Smooth muscle cell (in vitro differentiated cells): ENCODE measurements at regions not wholly inside any gene's neighbourhood (a gene's known extent, or its start where the extent isn't known, plus 50 kb on each side); places are given as distances from the start of the nearest gene placed in this dataset.

Experiments
- DNase-seq: peaks from one replicate; lab custom pipeline; 2025; ENCODE audit not compliant: unreplicated experiment; lab: John Stamatoyannopoulos, UW
- H2AFZ ChIP-seq: fragments of 200-600 bp; sonication (generic); 2 replicates; pipeline ENCODE4 v1.6.0; 2016; ENCODE audit warnings: antibody characterized with exemption, low read depth, mild to moderate bottlenecking
- H3F3A ChIP-seq: fragments of 200-600 bp; sonication (generic); 2 replicates; pipeline ENCODE4 v1.6.0; 2017; ENCODE audit warnings: antibody characterized with exemption, low read depth
- H3K27ac ChIP-seq: fragments of 200-600 bp; sonication (generic); 2 replicates; pipeline ENCODE4 v1.5.1; 2016; ENCODE audit warnings: low read depth, mild to moderate bottlenecking
- H3K27me3 ChIP-seq: fragments of 200-600 bp; sonication (generic); 2 replicates; pipeline ENCODE4 v1.6.1; 2016; ENCODE audit warnings: low read depth, mild to moderate bottlenecking
- H3K36me3 ChIP-seq: fragments of 200-600 bp; sonication (generic); 2 replicates; pipeline ENCODE4 v1.5.1; 2016; ENCODE audit warnings: low read depth
- H3K4me1 ChIP-seq: fragments of 200-600 bp; sonication (generic); 2 replicates; pipeline ENCODE4 v1.5.1; 2016; ENCODE audit warnings: low read depth
- H3K4me2 ChIP-seq: fragments of 200-600 bp; sonication (generic); 2 replicates; pipeline ENCODE4 v1.6.0; 2016; ENCODE audit warnings: mild to moderate bottlenecking
- H3K4me3 ChIP-seq: fragments of 200-600 bp; sonication (generic); 2 replicates; pipeline ENCODE4 v1.5.1; 2016; ENCODE audit warnings: mild to moderate bottlenecking
- H3K79me2 ChIP-seq: fragments of 200-600 bp; sonication (generic); 2 replicates; pipeline ENCODE4 v1.6.0; 2016; ENCODE audit warnings: low read depth, mild to moderate bottlenecking
- H3K9ac ChIP-seq: fragments of 200-600 bp; sonication (generic); 2 replicates; pipeline ENCODE4 v1.6.0; 2016; ENCODE audit warnings: low read depth
- H3K9me3 ChIP-seq: fragments of 200-600 bp; sonication (generic); replicated peaks from 2 replicates; pipeline ENCODE4 v1.5.1; 2016; ENCODE audit warnings: low read depth
- H4K20me1 ChIP-seq: fragments of 200-600 bp; sonication (generic); 2 replicates; pipeline ENCODE4 v1.6.0; 2016; ENCODE audit warnings: low read depth
- WGBS: methylation state at CpG from one replicate; pipeline ENCODE4 v1.1.7; 2016; ENCODE audit warnings: low lambda C conversion rate; 5-methylcytosine and 5-hydroxymethylcytosine counted together
- TF ChIP-seq, protein P1 (sequence below): fragments of 200-600 bp; sonication (generic); IDR thresholded peaks from 2 replicates; pipeline ENCODE4 v1.5.1; 2017; ENCODE audit warnings: borderline replicate concordance, mild to moderate bottlenecking, antibody characterized with exemption; ENCODE audit not compliant: insufficient read depth, poor library complexity, severe bottlenecking

DNA sequence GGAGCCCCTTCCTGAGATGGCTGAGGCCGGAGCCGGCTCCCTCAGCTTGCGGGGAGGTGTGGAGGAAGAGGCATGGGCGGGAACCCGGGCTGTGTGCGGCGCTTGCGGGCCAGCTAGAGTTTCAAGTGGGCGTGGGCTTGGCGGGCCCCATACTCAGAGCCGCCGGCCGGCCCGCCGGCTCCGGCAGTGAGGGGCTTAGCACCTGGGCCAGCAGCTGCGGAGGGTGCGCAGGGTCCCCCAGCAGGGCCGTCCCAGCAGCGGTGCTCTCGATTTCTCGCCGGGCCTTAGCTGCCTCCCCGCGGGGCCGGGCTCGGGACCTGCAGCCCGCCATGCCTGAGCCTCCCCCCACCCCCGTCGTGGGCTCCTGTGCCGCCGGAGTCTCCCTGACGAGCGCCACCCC is 67.9 kb upstream of the SLC28A3 start:
- no peaks in the 10 kb centered on the region for H4K20me1 ChIP-seq
- H3K27ac ChIP-seq, result no peak overlapping the region
- DNase-seq, result no peak
- no peak overlapping the region for H3K4me3 ChIP-seq
- no peak overlapping the region for H3K9ac ChIP-seq
- no peaks in the 10 kb centered on the region for H3K36me3 ChIP-seq
- no peaks in the 10 kb centered on the region for H3K79me2 ChIP-seq
- H3F3A ChIP-seq, result no peaks in the 10 kb centered on the region
- no peak overlapping the region for H2AFZ ChIP-seq
- no peaks in the 10 kb centered on the region for H3K4me1 ChIP-seq
- no peaks in the 10 kb centered on the region for H3K9me3 ChIP-seq
- 98% methylated on average over 34 of the region's 34 CpGs for WGBS
- no peaks in the 10 kb centered on the region for H3K27me3 ChIP-seq
- TF ChIP-seq, protein P1, sequence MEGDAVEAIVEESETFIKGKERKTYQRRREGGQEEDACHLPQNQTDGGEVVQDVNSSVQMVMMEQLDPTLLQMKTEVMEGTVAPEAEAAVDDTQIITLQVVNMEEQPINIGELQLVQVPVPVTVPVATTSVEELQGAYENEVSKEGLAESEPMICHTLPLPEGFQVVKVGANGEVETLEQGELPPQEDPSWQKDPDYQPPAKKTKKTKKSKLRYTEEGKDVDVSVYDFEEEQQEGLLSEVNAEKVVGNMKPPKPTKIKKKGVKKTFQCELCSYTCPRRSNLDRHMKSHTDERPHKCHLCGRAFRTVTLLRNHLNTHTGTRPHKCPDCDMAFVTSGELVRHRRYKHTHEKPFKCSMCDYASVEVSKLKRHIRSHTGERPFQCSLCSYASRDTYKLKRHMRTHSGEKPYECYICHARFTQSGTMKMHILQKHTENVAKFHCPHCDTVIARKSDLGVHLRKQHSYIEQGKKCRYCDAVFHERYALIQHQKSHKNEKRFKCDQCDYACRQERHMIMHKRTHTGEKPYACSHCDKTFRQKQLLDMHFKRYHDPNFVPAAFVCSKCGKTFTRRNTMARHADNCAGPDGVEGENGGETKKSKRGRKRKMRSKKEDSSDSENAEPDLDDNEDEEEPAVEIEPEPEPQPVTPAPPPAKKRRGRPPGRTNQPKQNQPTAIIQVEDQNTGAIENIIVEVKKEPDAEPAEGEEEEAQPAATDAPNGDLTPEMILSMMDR, result no peak
- H3K4me2 ChIP-seq, result no peak overlapping the region

DNA sequence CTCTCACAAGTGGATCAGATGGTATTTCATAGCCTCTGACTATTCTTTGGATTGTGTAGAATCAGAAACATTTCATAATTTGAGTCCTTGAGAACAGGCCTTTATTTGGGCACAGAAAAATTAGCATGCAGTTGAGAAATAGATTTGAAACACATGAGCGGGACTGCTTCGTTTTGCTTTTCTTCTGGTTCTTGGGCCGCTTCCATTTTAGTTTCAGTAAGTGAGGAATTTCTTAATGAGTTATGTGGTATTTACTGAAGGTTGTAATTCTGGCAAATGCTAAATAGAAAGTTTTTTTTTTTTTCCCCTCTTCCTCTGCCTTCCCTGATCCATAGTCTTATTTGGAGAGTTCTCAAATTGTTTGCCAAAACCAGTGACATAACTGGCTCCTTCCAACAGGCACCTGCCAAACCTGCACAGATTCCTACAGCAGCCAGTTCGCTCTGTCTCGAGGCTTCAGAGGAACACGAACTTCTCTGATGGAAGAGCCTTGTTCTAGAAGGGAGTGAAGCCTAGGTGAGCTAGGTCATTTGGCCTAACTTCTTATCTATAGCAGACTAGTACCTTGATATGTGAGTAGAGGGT is 71.2 kb upstream of the SLC28A3 start:
- no peaks in the 10 kb centered on the region for H3K79me2 ChIP-seq
- no peaks in the 10 kb centered on the region for H3F3A ChIP-seq
- no peak overlapping the region for H3K4me3 ChIP-seq
- H3K27me3 ChIP-seq, result peaks cover 6% of the 10 kb centered on the region
- TF ChIP-seq, protein P1, result no peak
- DNase-seq, result no peak
- H3K4me2 ChIP-seq, result no peak overlapping the region
- H2AFZ ChIP-seq, result no peak overlapping the region
- no peak overlapping the region for H3K9ac ChIP-seq
- WGBS, result 92% methylated on average over 6 of the region's 6 CpGs
- no peaks in the 10 kb centered on the region for H3K4me1 ChIP-seq
- no peaks in the 10 kb centered on the region for H3K36me3 ChIP-seq
- no peaks in the 10 kb centered on the region for H3K9me3 ChIP-seq
- no peaks in the 10 kb centered on the region for H4K20me1 ChIP-seq
- H3K27ac ChIP-seq, result no peak overlapping the region

DNA sequence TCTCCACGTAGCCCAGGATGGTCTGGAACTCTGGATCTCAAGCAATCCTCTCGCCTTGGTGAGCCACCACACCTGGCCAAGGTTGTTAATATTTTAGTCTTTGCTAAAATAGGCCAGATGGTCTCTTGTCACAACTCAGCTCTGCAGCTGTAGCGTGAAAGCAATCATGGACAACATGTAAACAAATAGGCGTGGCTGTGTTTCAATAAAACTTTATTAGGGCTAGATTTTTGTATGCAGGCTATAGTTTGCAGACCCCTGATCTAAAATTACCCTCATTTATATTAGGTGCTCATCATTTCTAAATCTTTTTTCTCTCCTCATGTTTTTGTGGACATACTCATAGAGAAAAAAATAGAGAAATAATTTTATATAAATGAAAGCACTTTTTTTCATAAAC is 72.1 kb upstream of the SLC28A3 start:
- Histone ChIP-seq H3K4me3 (no peak overlapping the region), H3K27ac (no peak overlapping the region), H2AFZ (no peak overlapping the region), H3F3A (no peaks in the 10 kb centered on the region), H3K9me3 (no peaks in the 10 kb centered on the region), H4K20me1 (no peaks in the 10 kb centered on the region), H3K79me2 (no peaks in the 10 kb centered on the region), H3K4me1 (no peaks in the 10 kb centered on the region), H3K4me2 (no peak overlapping the region), H3K9ac (no peak overlapping the region), H3K27me3 (peaks cover 10% of the 10 kb centered on the region), H3K36me3 (no peaks in the 10 kb centered on the region)
- 93% methylated on average over 4 of the region's 4 CpGs for WGBS
- no peak for DNase-seq
- TF ChIP-seq, protein P1, result no peak

DNA sequence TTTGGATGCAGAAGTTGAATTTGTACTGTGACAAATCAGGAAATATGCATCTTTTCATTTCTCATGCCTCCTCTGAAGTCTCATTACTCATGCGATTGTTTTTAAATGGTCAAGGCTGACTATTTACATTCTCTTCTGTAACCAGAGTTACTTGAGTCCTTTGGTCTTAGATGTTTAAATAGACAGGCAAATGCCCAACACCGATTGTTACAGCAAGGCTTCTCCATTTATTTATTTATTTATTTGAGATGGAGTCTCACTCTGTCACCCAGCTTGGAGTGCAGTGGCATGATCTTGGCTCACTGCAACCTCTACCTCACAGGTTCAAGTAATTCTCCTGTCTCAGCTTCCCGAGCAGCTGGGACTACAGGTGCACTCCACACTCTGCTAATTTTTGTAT is 72.7 kb upstream of the SLC28A3 start:
- H3K9me3 ChIP-seq, result no peaks in the 10 kb centered on the region
- DNase-seq, result no peak
- no peak overlapping the region for H3K4me3 ChIP-seq
- H3K79me2 ChIP-seq, result no peaks in the 10 kb centered on the region
- H3K4me1 ChIP-seq, result no peaks in the 10 kb centered on the region
- peaks cover 10% of the 10 kb centered on the region for H3K27me3 ChIP-seq
- no peak overlapping the region for H2AFZ ChIP-seq
- no peak overlapping the region for H3K4me2 ChIP-seq
- TF ChIP-seq, protein P1, result no peak
- WGBS, result 94% methylated on average over 3 of the region's 3 CpGs
- H3F3A ChIP-seq, result no peaks in the 10 kb centered on the region
- H4K20me1 ChIP-seq, result no peaks in the 10 kb centered on the region
- no peak overlapping the region for H3K27ac ChIP-seq
- no peak overlapping the region for H3K9ac ChIP-seq
- H3K36me3 ChIP-seq, result no peaks in the 10 kb centered on the region
